CD4-positive, alpha-beta T cell treated with Interferon gamma for 1 hour (primary cell): ENCODE measurements at regions not wholly inside any gene's neighbourhood (a gene's known extent, or its start where the extent isn't known, plus 50 kb on each side); places are given as distances from the start of the nearest gene placed in this dataset.

Experiments
- DNase-seq: peaks from one replicate; pipeline ENCODE4 v3.0.0-alpha.2; 2020

GRCh38 chr19:32191921-32192320 lies 153.5 kb upstream of the ZNF507 start:
- no peak for DNase-seq

- no peak for DNase-seq
Observed at GRCh38 chr19:32195706-32196610, 149.5 kb upstream of the ZNF507 start.

- no peak for DNase-seq
Observed at GRCh38 chr19:32196690-32197420, 148.6 kb upstream of the ZNF507 start.

- DNase-seq: no peak
Observed at GRCh38 chr19:32197896-32198882, 147.2 kb upstream of the ZNF507 start.

- DNase-seq: no peak
Observed at GRCh38 chr19:32199501-32200040, 145.8 kb upstream of the ZNF507 start.

GRCh38 chr19:32200312-32201038 lies 144.9 kb upstream of the ZNF507 start:
- DNase-seq: no peak

- DNase-seq: no peak
Observed at GRCh38 chr19:32201211-32201610, 144.2 kb upstream of the ZNF507 start.

- no peak for DNase-seq
Observed at GRCh38 chr19:32201636-32202051, 143.8 kb upstream of the ZNF507 start.

GRCh38 chr19:32202244-32202643 lies 143.2 kb upstream of the ZNF507 start:
- no peak for DNase-seq

GRCh38 chr19:32203161-32203560 lies 142.2 kb upstream of the ZNF507 start:
- no peak for DNase-seq

GRCh38 chr19:32206065-32206464 lies 139.3 kb upstream of the ZNF507 start:
- no peak for DNase-seq

GRCh38 chr19:32208060-32208459 lies 137.3 kb upstream of the ZNF507 start:
- DNase-seq: no peak

- DNase-seq: no peak
Observed at GRCh38 chr19:32219392-32219791, 126.0 kb upstream of the ZNF507 start.

GRCh38 chr19:32219881-32220472 lies 125.4 kb upstream of the ZNF507 start:
- no peak for DNase-seq

GRCh38 chr19:32220951-32221350 lies 124.5 kb upstream of the ZNF507 start:
- DNase-seq: no peak

- DNase-seq: no peak
Observed at GRCh38 chr19:32222556-32222955, 122.9 kb upstream of the ZNF507 start.

GRCh38 chr19:32223106-32223505 lies 122.3 kb upstream of the ZNF507 start:
- no peak for DNase-seq

- no peak for DNase-seq
Observed at GRCh38 chr19:32223595-32224370, 121.6 kb upstream of the ZNF507 start.

- DNase-seq: peak; percentile 24
Observed at GRCh38 chr19:32224371-32225244, 120.8 kb upstream of the ZNF507 start.
